ENCODE measurements at regions not wholly inside any gene's neighbourhood (a gene's known extent, or its start where the extent isn't known, plus 50 kb on each side); places are given as distances from the start of the nearest gene placed in this dataset.

- no peak overlapping the region for H3K27ac ChIP-seq (ENCODE audit: low read length)
- no peak overlapping the region for H3K9ac ChIP-seq (ENCODE audit: low read depth, low read length)
- no peaks in the 10 kb centered on the region for H3K36me3 ChIP-seq (ENCODE audit: insufficient read depth, low read length)
- no peaks in the 10 kb centered on the region for H3K79me2 ChIP-seq (ENCODE audit: insufficient read depth, low read length)
- no peaks in the 10 kb centered on the region for H3K9me3 ChIP-seq (ENCODE audit: insufficient read depth, low read length, severe bottlenecking)
- H3K4me1 ChIP-seq (ENCODE audit: insufficient read depth, low read length) = no peaks in the 10 kb centered on the region
- H3K4me2 ChIP-seq (ENCODE audit: insufficient read depth, low read length) = no peak overlapping the region
- H2AFZ ChIP-seq (ENCODE audit: low read depth, low read length) = no peak overlapping the region
- ATAC-seq (ENCODE audit: insufficient read depth, low read depth) (no peak), DNase-seq (no peak)
- TF ChIP-seq EZH2 (IDR thresholded peaks at IDR 0.05; ENCODE audit: borderline replicate concordance, low read depth, low read length, severe bottlenecking) (no peak), CTCF (IDR thresholded peaks at IDR 0.05; ENCODE audit: borderline replicate concordance, extremely low read depth, low read length, poor library complexity, severe bottlenecking) (no peak)
- no peak overlapping the region for H3K4me3 ChIP-seq (ENCODE audit: low read depth in 1 of 2, low read length in 2 of 2)
- H4K20me1 ChIP-seq (ENCODE audit: insufficient read depth, low read length) = no peaks in the 10 kb centered on the region
- peaks cover 12% of the 10 kb centered on the region for H3K27me3 ChIP-seq (ENCODE audit: insufficient read depth, low read length, poor library complexity)
Measured at GRCh38 chr10:43970717-43971116, 322.0 kb upstream of the ZNF32 start.

GRCh38 chr10:43970018-43970698, 321.5 kb upstream of the ZNF32 start:
- no peaks in the 10 kb centered on the region for H3K36me3 ChIP-seq (ENCODE audit: insufficient read depth, low read length)
- no peak overlapping the region for H3K4me3 ChIP-seq (ENCODE audit: low read depth in 1 of 2, low read length in 2 of 2)
- no peak overlapping the region for H3K4me2 ChIP-seq (ENCODE audit: insufficient read depth, low read length)
- H3K9ac ChIP-seq (ENCODE audit: low read depth, low read length) = no peak overlapping the region
- H3K27ac ChIP-seq (ENCODE audit: low read length) = no peak overlapping the region
- peaks cover 13% of the 10 kb centered on the region for H3K27me3 ChIP-seq (ENCODE audit: insufficient read depth, low read length, poor library complexity)
- H3K79me2 ChIP-seq (ENCODE audit: insufficient read depth, low read length) = no peaks in the 10 kb centered on the region
- DNase-seq = no peak
- H2AFZ ChIP-seq (ENCODE audit: low read depth, low read length) = no peak overlapping the region
- no peaks in the 10 kb centered on the region for H3K4me1 ChIP-seq (ENCODE audit: insufficient read depth, low read length)
- H3K9me3 ChIP-seq (ENCODE audit: insufficient read depth, low read length, severe bottlenecking) = no peaks in the 10 kb centered on the region
- no peaks in the 10 kb centered on the region for H4K20me1 ChIP-seq (ENCODE audit: insufficient read depth, low read length)
- no peak for TF ChIP-seq EZH2 (IDR thresholded peaks at IDR 0.05; ENCODE audit: borderline replicate concordance, low read depth, low read length, severe bottlenecking)
- ATAC-seq (ENCODE audit: insufficient read depth, low read depth) = no peak

GRCh38 chr10:43969506-43969905, 320.8 kb upstream of the ZNF32 start:
- Histone ChIP-seq H3K27me3 (ENCODE audit: insufficient read depth, low read length, poor library complexity) (peaks cover 15% of the 10 kb centered on the region), H3K9ac (ENCODE audit: low read depth, low read length) (no peak overlapping the region), H3K4me1 (ENCODE audit: insufficient read depth, low read length) (no peaks in the 10 kb centered on the region), H3K36me3 (ENCODE audit: insufficient read depth, low read length) (no peaks in the 10 kb centered on the region), H4K20me1 (ENCODE audit: insufficient read depth, low read length) (no peaks in the 10 kb centered on the region), H3K4me3 (ENCODE audit: low read depth in 1 of 2, low read length in 2 of 2) (no peak overlapping the region), H3K27ac (ENCODE audit: low read length) (no peak overlapping the region), H3K4me2 (ENCODE audit: insufficient read depth, low read length) (no peak overlapping the region), H2AFZ (ENCODE audit: low read depth, low read length) (no peak overlapping the region), H3K79me2 (ENCODE audit: insufficient read depth, low read length) (no peaks in the 10 kb centered on the region), H3K9me3 (ENCODE audit: insufficient read depth, low read length, severe bottlenecking) (no peaks in the 10 kb centered on the region)
- TF ChIP-seq CTCF (IDR thresholded peaks at IDR 0.05; ENCODE audit: borderline replicate concordance, extremely low read depth, low read length, poor library complexity, severe bottlenecking) (no peak), EZH2 (IDR thresholded peaks at IDR 0.05; ENCODE audit: borderline replicate concordance, low read depth, low read length, severe bottlenecking) (no peak)
- DNase-seq = no peak
- no peak for ATAC-seq (ENCODE audit: insufficient read depth, low read depth)

- Histone ChIP-seq H3K79me2 (ENCODE audit: insufficient read depth, low read length) (no peaks in the 10 kb centered on the region), H3K27me3 (ENCODE audit: insufficient read depth, low read length, poor library complexity) (peaks cover 17% of the 10 kb centered on the region), H3K9me3 (ENCODE audit: insufficient read depth, low read length, severe bottlenecking) (no peaks in the 10 kb centered on the region), H4K20me1 (ENCODE audit: insufficient read depth, low read length) (no peaks in the 10 kb centered on the region), H3K4me3 (ENCODE audit: low read depth in 1 of 2, low read length in 2 of 2) (no peak overlapping the region), H3K36me3 (ENCODE audit: insufficient read depth, low read length) (no peaks in the 10 kb centered on the region), H2AFZ (ENCODE audit: low read depth, low read length) (no peak overlapping the region), H3K4me1 (ENCODE audit: insufficient read depth, low read length) (no peaks in the 10 kb centered on the region), H3K4me2 (ENCODE audit: insufficient read depth, low read length) (no peak overlapping the region), H3K27ac (ENCODE audit: low read length) (no peak overlapping the region), H3K9ac (ENCODE audit: low read depth, low read length) (no peak overlapping the region)
- ATAC-seq (ENCODE audit: insufficient read depth, low read depth) = no peak
- no peak for DNase-seq
- TF ChIP-seq CTCF (IDR thresholded peaks at IDR 0.05; ENCODE audit: borderline replicate concordance, extremely low read depth, low read length, poor library complexity, severe bottlenecking) (no peak), EZH2 (IDR thresholded peaks at IDR 0.05; ENCODE audit: borderline replicate concordance, low read depth, low read length, severe bottlenecking) (no peak)
Measured at GRCh38 chr10:43968961-43969360, 320.3 kb upstream of the ZNF32 start.
